C4-2B (cell line): ENCODE measurements at regions not wholly inside any gene's neighbourhood (a gene's known extent, or its start where the extent isn't known, plus 50 kb on each side); places are given as distances from the start of the nearest gene placed in this dataset.

Experiments used
- ZFX ChIP-seq: fragments of 450-650 bp; IDR thresholded peaks from 2 replicates; pipeline ENCODE4 v1.6.1; 2017
- TF ChIP-seq, protein P1 (sequence below): fragments of 450-650 bp; conservative IDR thresholded peaks from 2 replicates; pipeline ENCODE4 v1.5.1; 2017; ENCODE audit warnings: mild to moderate bottlenecking

DNA sequence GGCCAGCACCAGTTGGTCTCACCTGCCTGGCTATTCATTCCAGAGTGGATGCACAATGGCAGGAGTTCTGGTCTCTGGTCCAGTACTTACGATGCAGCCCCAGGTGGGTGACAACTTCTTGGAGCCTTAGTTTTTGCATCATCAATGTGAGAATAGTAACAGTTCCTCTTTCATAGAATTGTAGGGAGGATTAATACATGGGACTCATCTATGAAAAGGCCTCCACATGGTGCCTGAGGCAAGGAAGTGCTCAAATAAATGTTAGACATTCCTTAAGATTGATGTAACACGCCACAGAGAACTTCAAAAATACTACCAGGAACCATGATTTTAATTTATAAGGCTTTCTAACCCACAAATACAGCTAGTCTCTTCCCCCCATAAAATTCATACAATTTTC lies 120.1 kb upstream of the CHST15 start:
- TF ChIP-seq, protein P1, sequence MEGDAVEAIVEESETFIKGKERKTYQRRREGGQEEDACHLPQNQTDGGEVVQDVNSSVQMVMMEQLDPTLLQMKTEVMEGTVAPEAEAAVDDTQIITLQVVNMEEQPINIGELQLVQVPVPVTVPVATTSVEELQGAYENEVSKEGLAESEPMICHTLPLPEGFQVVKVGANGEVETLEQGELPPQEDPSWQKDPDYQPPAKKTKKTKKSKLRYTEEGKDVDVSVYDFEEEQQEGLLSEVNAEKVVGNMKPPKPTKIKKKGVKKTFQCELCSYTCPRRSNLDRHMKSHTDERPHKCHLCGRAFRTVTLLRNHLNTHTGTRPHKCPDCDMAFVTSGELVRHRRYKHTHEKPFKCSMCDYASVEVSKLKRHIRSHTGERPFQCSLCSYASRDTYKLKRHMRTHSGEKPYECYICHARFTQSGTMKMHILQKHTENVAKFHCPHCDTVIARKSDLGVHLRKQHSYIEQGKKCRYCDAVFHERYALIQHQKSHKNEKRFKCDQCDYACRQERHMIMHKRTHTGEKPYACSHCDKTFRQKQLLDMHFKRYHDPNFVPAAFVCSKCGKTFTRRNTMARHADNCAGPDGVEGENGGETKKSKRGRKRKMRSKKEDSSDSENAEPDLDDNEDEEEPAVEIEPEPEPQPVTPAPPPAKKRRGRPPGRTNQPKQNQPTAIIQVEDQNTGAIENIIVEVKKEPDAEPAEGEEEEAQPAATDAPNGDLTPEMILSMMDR = no peak
- no peak for TF ChIP-seq ZFX
